Astrocyte of the cerebellum (primary cell): ENCODE measurements at regions not wholly inside any gene's neighbourhood (a gene's known extent, or its start where the extent isn't known, plus 50 kb on each side); places are given as distances from the start of the nearest gene placed in this dataset.

Experiments
- DNase-seq: peaks from one replicate; pipeline ENCODE4 v3.0.0-alpha.2; 2011; ENCODE audit warnings: low read depth
- H3K4me3 ChIP-seq: 2 replicates; pipeline ENCODE4 v1.5.1; 2011; ENCODE audit warnings: mild to moderate bottlenecking, low read depth, low read length, moderate library complexity
- CTCF ChIP-seq: IDR thresholded peaks from 2 replicates; pipeline ENCODE4 v1.5.1; 2012; ENCODE audit warnings: low read length, low read depth, moderate library complexity, mild to moderate bottlenecking; ENCODE audit errors: missing control alignments
- in situ Hi-C: cut with HindIII; loops from 2 replicates; pipeline ENCODE4 v1.10.0; 2017; ENCODE audit warnings: low sequenced_read_pairs

- in situ Hi-C loops = no loop called here
- no peak overlapping the region for H3K4me3 ChIP-seq
- TF ChIP-seq CTCF = no peak
- no peak for DNase-seq
Measured at GRCh38 chr5:51053361-51053760, 329.9 kb upstream of the ISL1 start.

- H3K4me3 ChIP-seq = no peak overlapping the region
- in situ Hi-C loops = no loop called here
- TF ChIP-seq CTCF = no peak
- no peak for DNase-seq
Measured at GRCh38 chr5:51060953-51061352, 322.3 kb upstream of the ISL1 start.

- TF ChIP-seq CTCF = no peak
- in situ Hi-C loops = no loop called here
- no peak for DNase-seq
- no peak overlapping the region for H3K4me3 ChIP-seq
Measured at GRCh38 chr5:51072937-51073336, 310.3 kb upstream of the ISL1 start.

- no peak for TF ChIP-seq CTCF
- no peak for DNase-seq
- in situ Hi-C loops = no loop called here
- no peak overlapping the region for H3K4me3 ChIP-seq
Measured at GRCh38 chr5:51082741-51083140, 300.5 kb upstream of the ISL1 start.

- in situ Hi-C loops = no loop called here
- no peak for TF ChIP-seq CTCF
- H3K4me3 ChIP-seq = no peak overlapping the region
- no peak for DNase-seq
Measured at GRCh38 chr5:51091816-51092215, 291.4 kb upstream of the ISL1 start.

- in situ Hi-C loops = no loop called here
- no peak for TF ChIP-seq CTCF
- no peak overlapping the region for H3K4me3 ChIP-seq
- no peak for DNase-seq
Measured at GRCh38 chr5:51095486-51095885, 287.8 kb upstream of the ISL1 start.

GRCh38 chr5:51096859-51097258 lies 286.4 kb upstream of the ISL1 start:
- no peak for DNase-seq
- in situ Hi-C loops = no loop called here
- TF ChIP-seq CTCF = no peak
- no peak overlapping the region for H3K4me3 ChIP-seq
